ENCODE measurements at regions not wholly inside any gene's neighbourhood (a gene's known extent, or its start where the extent isn't known, plus 50 kb on each side); places are given as distances from the start of the nearest gene placed in this dataset.
"Not testable (repeated sequence)": the region's sequence is repeated elsewhere in the genome, so short reads cannot be mapped to it uniquely, and the experiment has no call there.

GRCh38 chr6:51472745-51473487, 614.5 kb downstream of the PKHD1 start:
- no peak for DNase-seq
- no peak for TF ChIP-seq GATA1 (IDR thresholded peaks at IDR 0.05; ENCODE audit: low read depth, low read length)
- TF ChIP-seq POLR2A (IDR thresholded peaks at IDR 0.05; ENCODE audit: low read length), result no peak

GRCh38 chr6:51474022-51474975, 613.1 kb downstream of the PKHD1 start:
- TF ChIP-seq POLR2A (IDR thresholded peaks at IDR 0.05; ENCODE audit: low read length), result no peak
- TF ChIP-seq GATA1 (IDR thresholded peaks at IDR 0.05; ENCODE audit: low read depth, low read length), result no peak
- no peak for DNase-seq

DNA sequence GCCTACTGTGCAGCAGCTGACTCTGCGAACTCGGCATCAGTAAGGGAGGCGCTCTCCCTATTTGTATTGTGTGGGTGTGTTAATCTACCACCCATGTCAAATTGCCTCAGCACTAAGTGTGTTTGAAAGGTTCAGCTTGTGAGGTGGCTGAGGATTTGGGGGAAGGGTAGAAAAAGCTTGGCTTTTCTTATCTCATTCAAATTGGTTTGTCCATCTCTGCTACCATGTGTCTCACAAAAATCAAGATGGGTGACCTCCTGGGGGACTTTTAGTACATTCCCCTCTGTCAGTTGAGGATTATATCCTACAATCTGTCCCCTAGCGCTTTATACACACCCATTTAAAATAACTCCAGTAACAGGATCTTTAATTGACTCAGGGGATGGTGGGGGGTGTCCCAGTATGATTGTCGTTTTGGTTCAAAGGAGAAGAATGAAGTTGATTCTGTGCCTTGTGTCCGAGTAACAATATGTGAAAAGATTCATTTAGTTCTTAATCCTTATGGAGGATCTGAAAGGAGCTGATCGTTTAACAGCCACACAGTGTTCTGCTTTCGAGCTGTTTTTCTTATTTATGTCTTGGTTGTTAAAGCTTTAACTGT, 609.6 kb downstream of the PKHD1 start:
- DNase-seq, result no peak
- TF ChIP-seq GATA1 (IDR thresholded peaks at IDR 0.05; ENCODE audit: low read depth, low read length) (no peak), POLR2A (IDR thresholded peaks at IDR 0.05; ENCODE audit: low read length) (no peak)

GRCh38 chr6:51479296-51479695, 608.1 kb downstream of the PKHD1 start:
- no peak for DNase-seq
- TF ChIP-seq POLR2A (IDR thresholded peaks at IDR 0.05; ENCODE audit: low read length), result no peak
- no peak for TF ChIP-seq GATA1 (IDR thresholded peaks at IDR 0.05; ENCODE audit: low read depth, low read length)

DNA sequence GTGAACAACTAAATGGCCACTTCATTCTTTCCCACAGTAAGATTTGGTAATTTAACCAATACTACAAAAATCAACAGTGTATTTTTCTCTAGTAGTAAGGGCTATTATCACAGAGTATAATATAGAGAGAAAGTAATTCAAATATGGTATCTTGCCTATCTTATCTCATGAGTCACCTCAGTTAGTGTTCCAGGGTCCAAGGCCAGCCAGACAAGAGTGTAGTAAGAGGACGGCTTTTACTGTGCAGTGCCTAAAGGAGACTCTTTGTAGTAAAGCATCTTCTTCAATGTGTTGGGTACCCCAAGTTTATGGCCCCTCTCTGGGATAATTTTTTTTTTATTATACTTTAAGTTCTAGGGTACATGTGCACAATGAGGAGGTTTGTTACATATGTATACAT, 607.4 kb downstream of the PKHD1 start:
- DNase-seq, result no peak
- TF ChIP-seq POLR2A (IDR thresholded peaks at IDR 0.05; ENCODE audit: low read length) (no peak), GATA1 (IDR thresholded peaks at IDR 0.05; ENCODE audit: low read depth, low read length) (no peak)

GRCh38 chr6:51485869-51486268, 601.5 kb downstream of the PKHD1 start:
- not testable (repeated sequence) for DNase-seq

DNA sequence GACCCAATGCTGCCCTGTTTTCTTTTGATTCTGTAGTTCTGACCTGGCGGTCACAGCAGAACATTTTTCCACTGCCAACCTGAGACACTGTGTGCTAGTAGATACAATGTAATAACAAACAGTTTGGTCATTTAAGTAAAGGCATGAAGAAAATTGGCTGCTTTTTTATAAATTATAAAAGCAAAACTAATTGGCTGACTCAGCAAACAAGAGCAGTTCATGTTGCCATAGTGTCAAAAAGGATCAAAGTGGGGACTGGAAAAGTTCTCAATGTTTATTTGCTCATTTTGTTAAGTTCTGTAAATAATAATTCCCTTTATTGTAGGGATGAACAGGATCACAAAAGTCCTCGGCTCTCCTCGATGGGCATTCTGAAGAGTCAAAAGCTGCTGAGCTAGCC, 599.5 kb downstream of the PKHD1 start:
- TF ChIP-seq POLR2A (IDR thresholded peaks at IDR 0.05; ENCODE audit: low read length), result no peak
- TF ChIP-seq GATA1 (IDR thresholded peaks at IDR 0.05; ENCODE audit: low read depth, low read length), result no peak
- DNase-seq, result no peak

DNA sequence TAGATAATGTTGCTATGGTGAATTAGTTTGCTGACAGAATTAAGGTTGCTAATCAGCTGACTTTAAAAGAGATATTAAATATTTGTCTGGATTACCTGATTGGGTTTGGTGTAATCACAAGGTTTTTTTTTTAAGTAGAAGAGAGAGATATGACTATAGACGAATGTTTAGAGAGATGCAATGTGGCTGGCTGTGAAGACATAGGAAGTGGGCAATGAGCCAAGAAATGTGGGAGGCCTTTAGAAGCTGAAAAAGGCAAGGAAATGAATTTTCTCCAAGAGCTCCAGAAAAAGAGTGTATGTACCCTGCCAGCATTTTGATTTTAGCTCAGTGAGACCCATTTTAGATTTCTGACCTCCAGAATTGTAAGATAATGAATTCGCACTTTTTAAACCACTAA, 598.3 kb downstream of the PKHD1 start:
- TF ChIP-seq POLR2A (IDR thresholded peaks at IDR 0.05; ENCODE audit: low read length), result no peak
- no peak for TF ChIP-seq GATA1 (IDR thresholded peaks at IDR 0.05; ENCODE audit: low read depth, low read length)
- no peak for DNase-seq

GRCh38 chr6:51490101-51490500, 597.3 kb downstream of the PKHD1 start:
- no peak for DNase-seq
- TF ChIP-seq POLR2A (IDR thresholded peaks at IDR 0.05; ENCODE audit: low read length) (no peak), GATA1 (IDR thresholded peaks at IDR 0.05; ENCODE audit: low read depth, low read length) (no peak)

DNA sequence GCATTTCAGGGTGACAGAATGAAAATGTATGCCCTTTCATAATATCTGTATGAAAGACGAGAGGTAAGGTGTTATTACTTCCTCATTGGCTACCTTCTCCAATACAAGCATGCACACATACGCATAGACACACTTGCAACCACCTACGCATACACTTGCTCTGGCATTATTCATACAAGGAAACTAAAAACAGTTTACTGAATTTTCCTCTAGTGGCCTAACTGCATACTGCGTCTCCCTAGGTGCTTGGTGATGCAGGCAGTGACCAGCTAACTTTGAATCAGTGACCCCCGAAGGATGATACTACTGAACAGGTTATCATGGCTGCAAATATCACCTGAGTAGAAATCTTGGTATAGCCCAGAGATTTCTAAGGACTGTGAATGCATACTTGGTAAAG, 593.1 kb downstream of the PKHD1 start:
- no peak for DNase-seq
- TF ChIP-seq POLR2A (IDR thresholded peaks at IDR 0.05; ENCODE audit: low read length), result no peak
- TF ChIP-seq GATA1 (IDR thresholded peaks at IDR 0.05; ENCODE audit: low read depth, low read length), result no peak

DNA sequence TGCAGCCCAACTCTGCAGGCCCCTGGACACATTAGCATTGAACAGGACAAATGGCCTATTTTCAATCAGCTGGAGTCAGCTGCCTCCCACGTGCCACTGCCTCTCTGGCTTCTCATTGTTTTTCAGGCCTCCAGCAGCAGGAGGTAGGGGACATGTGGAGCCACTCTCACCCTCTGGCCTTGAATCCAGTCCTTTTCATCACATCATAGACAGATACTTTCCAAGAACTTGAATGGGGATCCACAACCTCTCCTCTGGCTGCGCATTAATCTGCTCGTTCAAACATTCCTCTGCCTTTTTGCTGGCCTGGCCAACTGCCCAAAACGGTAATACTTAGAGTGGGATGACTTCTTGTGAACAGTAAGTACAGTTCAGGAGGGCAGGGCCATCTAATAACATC, 592.3 kb downstream of the PKHD1 start:
- TF ChIP-seq GATA1 (IDR thresholded peaks at IDR 0.05; ENCODE audit: low read depth, low read length), result no peak
- no peak for DNase-seq

GRCh38 chr6:51495610-51496396, 591.6 kb downstream of the PKHD1 start:
- DNase-seq, result no peak
- TF ChIP-seq POLR2A (IDR thresholded peaks at IDR 0.05; ENCODE audit: low read length) (no peak), GATA1 (IDR thresholded peaks at IDR 0.05; ENCODE audit: low read depth, low read length) (no peak)

DNA sequence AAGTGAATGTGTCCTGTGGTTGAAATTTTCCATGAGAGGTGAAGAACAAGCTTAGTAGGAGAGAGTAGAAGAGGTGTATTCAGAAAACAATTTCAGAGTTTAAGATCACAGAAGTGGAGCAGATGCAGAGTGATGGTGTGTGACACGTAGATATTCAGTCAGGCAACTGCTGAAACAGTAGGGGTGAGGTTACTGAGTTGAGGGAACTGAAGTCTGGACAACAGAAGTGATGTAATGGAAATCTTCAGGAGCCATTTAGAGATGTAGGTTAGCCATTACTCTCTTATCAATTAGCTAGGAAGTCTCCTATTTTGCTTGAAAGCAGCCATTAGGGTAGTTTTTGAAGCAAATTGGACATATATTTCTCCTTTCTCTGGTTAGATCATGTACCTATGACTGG, 584.4 kb downstream of the PKHD1 start:
- TF ChIP-seq GATA1 (IDR thresholded peaks at IDR 0.05; ENCODE audit: low read depth, low read length) (no peak), POLR2A (IDR thresholded peaks at IDR 0.05; ENCODE audit: low read length) (no peak)
- no peak for DNase-seq

- TF ChIP-seq POLR2A (IDR thresholded peaks at IDR 0.05; ENCODE audit: low read length), result no peak
- TF ChIP-seq GATA1 (IDR thresholded peaks at IDR 0.05; ENCODE audit: low read depth, low read length), result no peak
- no peak for DNase-seq
These were observed 582.0 kb downstream of the PKHD1 start for GRCh38 chr6:51505434-51505833.

Measured in erythroblast (primary cell).